HCT116 (cell line): ENCODE measurements at regions not wholly inside any gene's neighbourhood (a gene's known extent, or its start where the extent isn't known, plus 50 kb on each side); places are given as distances from the start of the nearest gene placed in this dataset.

Experiments
- ATAC-seq: fragments of 200-7000 bp; cut with Tn5 transposase; 2 replicates; pipeline ENCODE4 v1.9.1; 2020; ENCODE audit warnings: mild to moderate bottlenecking, moderate library complexity
- BruUV-seq: library from RNA; stranded (reverse); fragments of 400-500 nt; replicated peaks from 2 replicates; lab custom pipeline; 2021; lab: Mats Ljungman, UMichigan
- CTCF ChIA-PET: fragments of 300-600 bp; sonication (Branson Sonifier 250); formaldehyde crosslinking; loops from one replicate; lab custom pipeline; 2021; ENCODE audit warnings: antibody characterized with exemption; lab: Charles Lee
- POLR2A ChIA-PET: fragments of 300-600, 350-600 bp; sonication (Branson Sonifier 250); formaldehyde crosslinking; loops from one replicate; lab custom pipeline; 2021; ENCODE audit warnings: antibody characterized with exemption; lab: Charles Lee
- RAD21 ChIA-PET, 2 experiments: fragments of 300-600 bp; sonication (Branson Sonifier 250); formaldehyde crosslinking; loops; one replicate each; lab custom pipeline; 2023; ENCODE audit warnings: low total read pairs in 2 of 2; ENCODE audit not compliant: uncharacterized antibody in 2 of 2, unreplicated experiment in 2 of 2, low non-redundant PET in 1 of 2; lab: Charles Lee
- DNase-seq: peaks from one replicate; pipeline ENCODE4 v3.0.0-alpha.2; 2010; ENCODE audit warnings: low read depth, low spot score
- H2AFZ ChIP-seq: fragments of 200-600 bp; shearing (Covaris generic), sonication (generic); 2 replicates; pipeline ENCODE4 v1.6.1; 2017; ENCODE audit warnings: low read depth, mixed run types, mixed read lengths, antibody characterized with exemption, low read length; ENCODE audit not compliant: poor library complexity, severe bottlenecking
- H3K27ac ChIP-seq: 2 replicates; pipeline ENCODE4 v1.5.1; 2012; ENCODE audit warnings: low read depth, low read length
- H3K27me3 ChIP-seq: fragments of 200-600 bp; sonication (generic); 2 replicates; pipeline ENCODE4 v1.6.1; 2016; ENCODE audit warnings: mixed run types, low read length, mixed read lengths; ENCODE audit not compliant: insufficient read depth
- H3K36me3 ChIP-seq, 2 experiments: fragments of 200-500 bp in 1 of 2; fragments of 200-600 bp in 1 of 2; sonication (Bioruptor generic) in 1 of 2; sonication (generic) in 1 of 2; 2 replicates each; pipeline versions ENCODE4 v1.5.1 to v1.6.1; 2014 to 2016; ENCODE audit warnings: low read length in 2 of 2, inconsistent platforms in 1 of 2, mixed read lengths in 1 of 2, mixed run types in 1 of 2; ENCODE audit not compliant: insufficient read depth in 2 of 2, control insufficient read depth in 1 of 2
- H3K4me1 ChIP-seq, 2 experiments: fragments of 200-600 bp in 1 of 2; sonication (generic) in 1 of 2; 2 replicates each; pipeline versions ENCODE4 v1.5.1 to v1.6.1; 2012 to 2017; ENCODE audit warnings: low read length in 2 of 2, inconsistent platforms in 1 of 2, mild to moderate bottlenecking in 1 of 2, mixed read lengths in 1 of 2, mixed run types in 1 of 2, moderate library complexity in 1 of 2; ENCODE audit not compliant: insufficient read depth in 2 of 2, control insufficient read depth in 1 of 2
- H3K4me2 ChIP-seq: fragments of 200-600 bp; sonication (generic); 2 replicates; pipeline ENCODE4 v1.6.1; 2017; ENCODE audit warnings: mixed run types, low read length, mixed read lengths
- H3K4me3 ChIP-seq, 2 experiments: fragments of 200-600 bp in 1 of 2; sonication (generic) in 1 of 2; replicated peaks in 1 of 2; 2 replicates each; pipeline ENCODE4 v1.5.1; 2011 to 2016; ENCODE audit warnings: low read length in 2 of 2, control low read depth in 1 of 2, low read depth in 1 of 2, mild to moderate bottlenecking in 1 of 2, mixed read lengths in 1 of 2, mixed run types in 1 of 2
- H3K79me2 ChIP-seq: fragments of 200-600 bp; sonication (generic); 2 replicates; pipeline ENCODE4 v1.6.1; 2017; ENCODE audit warnings: mild to moderate bottlenecking, mixed run types, low read length, moderate library complexity, mixed read lengths; ENCODE audit not compliant: insufficient read depth
- H3K9ac ChIP-seq: fragments of 200-600 bp; sonication (generic); 2 replicates; pipeline ENCODE4 v1.6.1; 2016; ENCODE audit warnings: low read length, mixed read lengths
- H3K9me2 ChIP-seq: fragments of 200-600 bp; sonication (generic), shearing (Covaris generic); 2 replicates; pipeline ENCODE4 v1.6.1; 2017; ENCODE audit warnings: mixed run types, mild to moderate bottlenecking, moderate library complexity; ENCODE audit not compliant: insufficient read depth
- H3K9me3 ChIP-seq, 2 experiments: fragments of 200-500 bp in 1 of 2; fragments of 200-600 bp in 1 of 2; sonication (Bioruptor generic) in 1 of 2; sonication (generic) in 1 of 2; 2 replicates each; pipeline ENCODE4 v1.6.1; 2014 to 2017; ENCODE audit warnings: low read length in 2 of 2, mixed read lengths in 2 of 2, inconsistent platforms in 1 of 2, low read depth in 1 of 2, mild to moderate bottlenecking in 1 of 2, mixed run types in 1 of 2, moderate library complexity in 1 of 2; ENCODE audit not compliant: control insufficient read depth in 1 of 2, insufficient read depth in 1 of 2
- H4K20me1 ChIP-seq: fragments of 200-600 bp; sonication (generic), shearing (Covaris generic); 2 replicates; pipeline ENCODE4 v1.6.1; 2017; ENCODE audit warnings: mixed run types, mild to moderate bottlenecking, moderate library complexity; ENCODE audit not compliant: insufficient read depth
- CBX3 ChIP-seq: IDR thresholded peaks from 2 replicates; pipeline ENCODE4 v1.6.1; 2012; ENCODE audit warnings: low read depth
- EGR1 ChIP-seq: IDR thresholded peaks from 2 replicates; pipeline ENCODE4 v1.6.1; 2012; ENCODE audit warnings: low read depth
- ELF1 ChIP-seq: IDR thresholded peaks from 2 replicates; pipeline ENCODE4 v1.6.1; 2012; ENCODE audit warnings: low read depth, borderline replicate concordance
- EZH2 ChIP-seq: fragments of 200-600 bp; sonication (generic); IDR thresholded peaks from 2 replicates; pipeline ENCODE4 v1.6.1; 2017; ENCODE audit warnings: antibody characterized with exemption, mixed run types
- EZH2phosphoT487 ChIP-seq: fragments of 200-600 bp; IDR thresholded peaks from 2 replicates; pipeline ENCODE4 v1.6.1; 2018; ENCODE audit warnings: antibody characterized with exemption, borderline replicate concordance
- POLR2A ChIP-seq: IDR thresholded peaks from 2 replicates; pipeline ENCODE4 v1.7.0; 2011; ENCODE audit warnings: borderline replicate concordance; ENCODE audit not compliant: insufficient read depth, insufficient read length; ENCODE audit errors: extremely low read depth
- POLR2AphosphoS5 ChIP-seq: IDR thresholded peaks from 2 replicates; pipeline ENCODE4 v1.6.1; 2011; ENCODE audit warnings: mild to moderate bottlenecking, low read depth, low read length, moderate library complexity
- SIN3A ChIP-seq: IDR thresholded peaks from 2 replicates; pipeline ENCODE4 v1.6.1; 2012; ENCODE audit warnings: low read depth
- SRF ChIP-seq: IDR thresholded peaks from 2 replicates; pipeline ENCODE4 v1.6.1; 2012; ENCODE audit warnings: low read depth
- YY1 ChIP-seq: IDR thresholded peaks from 2 replicates; pipeline ENCODE4 v1.6.1; 2011; ENCODE audit warnings: low read length, low read depth, moderate library complexity, mild to moderate bottlenecking; ENCODE audit not compliant: insufficient replicate concordance; ENCODE audit errors: extremely low read depth
- ZFX ChIP-seq: fragments of 450-650 bp; IDR thresholded peaks from 2 replicates; pipeline ENCODE4 v1.6.1; 2017
- ZNF274 ChIP-seq: fragments of 200-500 bp; sonication (Bioruptor generic); IDR thresholded peaks from 2 replicates; pipeline ENCODE4 v1.6.1; 2014; ENCODE audit warnings: mild to moderate bottlenecking, low read depth, low read length, inconsistent platforms
- intact Hi-C: fragments of 100-400 bp; cut with micrococcal nuclease; formaldehyde crosslinking; loops from 2 replicates; pipeline ENCODE4 v1.10.0; 2022
- TF ChIP-seq, protein P1 (sequence below): IDR thresholded peaks from 2 replicates; pipeline ENCODE4 v1.6.1; 2011; ENCODE audit warnings: mild to moderate bottlenecking, low read length, moderate library complexity; ENCODE audit not compliant: insufficient replicate concordance; ENCODE audit errors: extremely low read depth
- TF ChIP-seq, protein P2 (sequence below), 3 experiments: fragments of 200-600 bp in 1 of 3; sonication (generic) in 1 of 3; IDR thresholded peaks in 2 of 3; conservative IDR thresholded peaks in 1 of 3; 2 replicates each; pipeline ENCODE4 v1.5.1; 2012 to 2017; ENCODE audit warnings: low read depth in 2 of 3, low read length in 2 of 3, antibody characterized with exemption in 1 of 3, borderline replicate concordance in 1 of 3, control low read depth in 1 of 3, mild to moderate bottlenecking in 1 of 3, mixed read lengths in 1 of 3, mixed run types in 1 of 3, moderate library complexity in 1 of 3; ENCODE audit not compliant: insufficient read depth in 1 of 3
- TF ChIP-seq, protein P3 (sequence below): IDR thresholded peaks from 2 replicates; pipeline ENCODE4 v1.6.1; 2012

DNA sequence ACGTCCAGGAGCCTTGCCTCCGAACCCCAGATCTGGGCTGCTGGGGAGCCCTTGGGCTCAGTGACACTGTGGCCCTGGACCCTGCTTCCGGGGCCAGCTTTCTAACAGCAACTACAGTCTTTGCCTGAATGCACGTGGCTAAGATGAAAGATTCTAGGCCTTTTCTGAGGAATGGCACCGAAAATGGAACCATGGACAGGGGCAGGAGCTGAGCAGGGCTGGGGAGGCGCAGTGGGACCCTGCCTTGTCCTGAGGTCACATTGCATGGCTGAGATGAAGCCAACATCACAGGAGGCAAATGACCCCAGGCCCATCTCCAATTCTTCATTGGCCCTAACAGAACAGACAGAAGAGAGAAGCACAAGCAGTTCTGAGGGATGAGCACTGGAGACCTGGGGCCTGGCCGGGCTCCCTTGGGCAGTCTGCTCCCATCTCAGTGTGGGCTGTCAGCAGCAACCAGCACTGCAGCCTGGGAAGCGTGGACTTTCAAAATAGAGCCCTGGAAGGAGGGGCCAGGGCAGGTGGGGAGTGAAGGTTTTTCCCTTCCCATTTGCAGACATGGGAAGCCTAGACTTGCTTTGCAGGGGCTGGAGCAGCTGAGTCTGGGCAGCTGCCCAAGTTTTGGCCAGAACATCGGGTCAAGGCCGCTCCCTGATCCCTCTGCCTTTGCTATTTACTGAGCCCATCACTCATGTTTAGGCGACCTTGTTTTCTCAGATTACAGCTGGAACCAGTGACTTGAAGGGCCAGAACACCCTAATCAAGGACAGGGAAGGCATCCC, 114.4 kb upstream of the TCERG1L start:
- Histone ChIP-seq H2AFZ (no peak overlapping the region), H3K79me2 (no peaks in the 10 kb centered on the region), H3K9me3 (no peaks in the 10 kb centered on the region), H3K9ac (no peak overlapping the region), H3K4me3 (no peak overlapping the region), H3K27me3 (0 out of 2 replicates have a peak, but pooled peaks cover 4% of the 10 kb centered on the region), H3K4me2 (no peak overlapping the region), H4K20me1 (no peaks in the 10 kb centered on the region), H3K36me3 (no peaks in the 10 kb centered on the region), H3K9me2 (no peaks in the 10 kb centered on the region), H3K4me1 (no peaks in the 10 kb centered on the region), H3K27ac (no peak overlapping the region)
- intact Hi-C loops = no loop called here
- TF ChIP-seq POLR2A = no peak
- TF ChIP-seq CBX3 = no peak
- TF ChIP-seq SIN3A = no peak
- no peak for TF ChIP-seq ZFX
- no peak for TF ChIP-seq POLR2AphosphoS5
- TF ChIP-seq, protein P1, sequence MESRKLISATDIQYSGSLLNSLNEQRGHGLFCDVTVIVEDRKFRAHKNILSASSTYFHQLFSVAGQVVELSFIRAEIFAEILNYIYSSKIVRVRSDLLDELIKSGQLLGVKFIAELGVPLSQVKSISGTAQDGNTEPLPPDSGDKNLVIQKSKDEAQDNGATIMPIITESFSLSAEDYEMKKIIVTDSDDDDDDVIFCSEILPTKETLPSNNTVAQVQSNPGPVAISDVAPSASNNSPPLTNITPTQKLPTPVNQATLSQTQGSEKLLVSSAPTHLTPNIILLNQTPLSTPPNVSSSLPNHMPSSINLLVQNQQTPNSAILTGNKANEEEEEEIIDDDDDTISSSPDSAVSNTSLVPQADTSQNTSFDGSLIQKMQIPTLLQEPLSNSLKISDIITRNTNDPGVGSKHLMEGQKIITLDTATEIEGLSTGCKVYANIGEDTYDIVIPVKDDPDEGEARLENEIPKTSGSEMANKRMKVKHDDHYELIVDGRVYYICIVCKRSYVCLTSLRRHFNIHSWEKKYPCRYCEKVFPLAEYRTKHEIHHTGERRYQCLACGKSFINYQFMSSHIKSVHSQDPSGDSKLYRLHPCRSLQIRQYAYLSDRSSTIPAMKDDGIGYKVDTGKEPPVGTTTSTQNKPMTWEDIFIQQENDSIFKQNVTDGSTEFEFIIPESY = no peak
- no peak for TF ChIP-seq EZH2phosphoT487
- TF ChIP-seq EGR1 = no peak
- TF ChIP-seq ELF1 = no peak
- TF ChIP-seq, protein P2, sequence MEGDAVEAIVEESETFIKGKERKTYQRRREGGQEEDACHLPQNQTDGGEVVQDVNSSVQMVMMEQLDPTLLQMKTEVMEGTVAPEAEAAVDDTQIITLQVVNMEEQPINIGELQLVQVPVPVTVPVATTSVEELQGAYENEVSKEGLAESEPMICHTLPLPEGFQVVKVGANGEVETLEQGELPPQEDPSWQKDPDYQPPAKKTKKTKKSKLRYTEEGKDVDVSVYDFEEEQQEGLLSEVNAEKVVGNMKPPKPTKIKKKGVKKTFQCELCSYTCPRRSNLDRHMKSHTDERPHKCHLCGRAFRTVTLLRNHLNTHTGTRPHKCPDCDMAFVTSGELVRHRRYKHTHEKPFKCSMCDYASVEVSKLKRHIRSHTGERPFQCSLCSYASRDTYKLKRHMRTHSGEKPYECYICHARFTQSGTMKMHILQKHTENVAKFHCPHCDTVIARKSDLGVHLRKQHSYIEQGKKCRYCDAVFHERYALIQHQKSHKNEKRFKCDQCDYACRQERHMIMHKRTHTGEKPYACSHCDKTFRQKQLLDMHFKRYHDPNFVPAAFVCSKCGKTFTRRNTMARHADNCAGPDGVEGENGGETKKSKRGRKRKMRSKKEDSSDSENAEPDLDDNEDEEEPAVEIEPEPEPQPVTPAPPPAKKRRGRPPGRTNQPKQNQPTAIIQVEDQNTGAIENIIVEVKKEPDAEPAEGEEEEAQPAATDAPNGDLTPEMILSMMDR (IDR thresholded peaks at IDR 0.05 in 2 of 3, conservative IDR thresholded peaks at IDR 0.05 in 1 of 3; ENCODE audit: borderline replicate concordance in 1 of 3, insufficient read depth in 1 of 3, low read depth in 2 of 3, low read length in 2 of 3) = no peak
- TF ChIP-seq, protein P3, sequence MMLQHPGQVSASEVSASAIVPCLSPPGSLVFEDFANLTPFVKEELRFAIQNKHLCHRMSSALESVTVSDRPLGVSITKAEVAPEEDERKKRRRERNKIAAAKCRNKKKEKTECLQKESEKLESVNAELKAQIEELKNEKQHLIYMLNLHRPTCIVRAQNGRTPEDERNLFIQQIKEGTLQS = no peak
- no peak for TF ChIP-seq ZNF274
- no peak for TF ChIP-seq SRF
- no peak for TF ChIP-seq EZH2
- TF ChIP-seq YY1 = no peak
- RAD21 ChIA-PET = no interaction called here
- no peak for ATAC-seq
- no peak for DNase-seq
- no TSS peak for BruUV-seq
- POLR2A ChIA-PET = no interaction called here
- CTCF ChIA-PET = no interaction called here
